Peyer's patch (tissue), 4 donors: ENCODE measurements at regions not wholly inside any gene's neighbourhood (a gene's known extent, or its start where the extent isn't known, plus 50 kb on each side); places are given as distances from the start of the nearest gene placed in this dataset.

Experiments
- POLR2A ChIP-seq, 2 donors: fragments of 450-650 bp; IDR thresholded peaks; one replicate each; pipeline ENCODE4 v1.5.1; 2017; ENCODE audit warnings: antibody characterized with exemption in 2 of 2, mild to moderate bottlenecking in 2 of 2, moderate library complexity in 2 of 2
- TF ChIP-seq, protein P1 (sequence below), 6 experiments: fragments of 450-650 bp in 4 of 6; fragments of 200-600 bp in 2 of 6; sonication (generic) in 1 of 6; IDR thresholded peaks; one replicate each; pipeline ENCODE4 v1.5.1; 2017 to 2019; ENCODE audit warnings: antibody characterized with exemption in 6 of 6, mild to moderate bottlenecking in 3 of 6, moderate library complexity in 1 of 6

DNA sequence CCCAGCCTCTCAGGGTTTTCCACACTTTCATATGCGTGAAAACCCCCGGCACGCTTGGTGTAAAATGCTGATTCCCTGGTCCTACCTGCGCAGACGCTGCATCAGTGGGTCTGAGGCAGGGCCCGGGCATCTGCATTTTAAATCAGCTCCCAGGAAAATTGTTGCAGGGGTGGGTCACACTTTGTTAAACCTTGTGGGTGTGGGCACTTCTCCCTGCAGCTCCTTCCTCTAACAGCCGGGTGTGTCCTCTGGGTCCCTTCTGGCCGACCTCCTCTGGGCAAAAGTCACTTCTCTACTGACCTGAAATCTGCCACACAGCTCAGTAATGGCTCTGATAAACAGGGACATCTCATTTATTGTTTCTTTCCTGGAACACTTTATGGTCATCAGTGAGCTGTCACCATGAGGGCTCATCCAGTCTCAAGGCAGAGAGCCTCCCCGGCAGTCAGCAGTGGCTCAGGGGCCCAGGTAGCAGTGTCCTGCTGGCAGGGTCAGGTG is 52.8 kb upstream of the TMPRSS2 start:
- TF ChIP-seq, protein P1, sequence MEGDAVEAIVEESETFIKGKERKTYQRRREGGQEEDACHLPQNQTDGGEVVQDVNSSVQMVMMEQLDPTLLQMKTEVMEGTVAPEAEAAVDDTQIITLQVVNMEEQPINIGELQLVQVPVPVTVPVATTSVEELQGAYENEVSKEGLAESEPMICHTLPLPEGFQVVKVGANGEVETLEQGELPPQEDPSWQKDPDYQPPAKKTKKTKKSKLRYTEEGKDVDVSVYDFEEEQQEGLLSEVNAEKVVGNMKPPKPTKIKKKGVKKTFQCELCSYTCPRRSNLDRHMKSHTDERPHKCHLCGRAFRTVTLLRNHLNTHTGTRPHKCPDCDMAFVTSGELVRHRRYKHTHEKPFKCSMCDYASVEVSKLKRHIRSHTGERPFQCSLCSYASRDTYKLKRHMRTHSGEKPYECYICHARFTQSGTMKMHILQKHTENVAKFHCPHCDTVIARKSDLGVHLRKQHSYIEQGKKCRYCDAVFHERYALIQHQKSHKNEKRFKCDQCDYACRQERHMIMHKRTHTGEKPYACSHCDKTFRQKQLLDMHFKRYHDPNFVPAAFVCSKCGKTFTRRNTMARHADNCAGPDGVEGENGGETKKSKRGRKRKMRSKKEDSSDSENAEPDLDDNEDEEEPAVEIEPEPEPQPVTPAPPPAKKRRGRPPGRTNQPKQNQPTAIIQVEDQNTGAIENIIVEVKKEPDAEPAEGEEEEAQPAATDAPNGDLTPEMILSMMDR (IDR thresholded peaks at IDR 0.05): peak in 3 of 6 experiments; percentile 39 to 60 (median 57)
- TF ChIP-seq POLR2A (IDR thresholded peaks at IDR 0.05): peak; percentile 48 to 77
